ENCODE measurements at regions not wholly inside any gene's neighbourhood (a gene's known extent, or its start where the extent isn't known, plus 50 kb on each side); places are given as distances from the start of the nearest gene placed in this dataset.

GRCh38 chr16:26664086-26664485, 402.6 kb upstream of the C16orf82 start:
- no peak overlapping the region for H3K4me3 ChIP-seq (ENCODE audit: low read length)
- intact Hi-C loops (cut with DNase I) = no loop called here
- DNase-seq (no peak), ATAC-seq (no peak)
- H3K27ac ChIP-seq (ENCODE audit: low read length) = no peak overlapping the region
- no peaks in the 10 kb centered on the region for H3K9me3 ChIP-seq (ENCODE audit: control insufficient read depth, low read length)
- H3K27me3 ChIP-seq (ENCODE audit: control insufficient read depth, insufficient read depth) = no peaks in the 10 kb centered on the region
- no peaks in the 10 kb centered on the region for H3K4me1 ChIP-seq (ENCODE audit: control insufficient read depth, insufficient read depth, low read length)
- 68% methylated on average over 4 of the region's 4 CpGs for whole genome bisulfite sequencing

GRCh38 chr16:26665166-26665939, 401.4 kb upstream of the C16orf82 start:
- Histone ChIP-seq H3K27me3 (ENCODE audit: control insufficient read depth, insufficient read depth) (no peaks in the 10 kb centered on the region), H3K4me1 (ENCODE audit: control insufficient read depth, insufficient read depth, low read length) (no peaks in the 10 kb centered on the region), H3K27ac (ENCODE audit: low read length) (no peak overlapping the region), H3K9me3 (ENCODE audit: control insufficient read depth, low read length) (no peaks in the 10 kb centered on the region), H3K4me3 (ENCODE audit: low read length) (no peak overlapping the region)
- intact Hi-C loops (cut with DNase I) = no loop called here
- ATAC-seq (no peak), DNase-seq (peak in 1 of 3 donors; percentile 26)
- 63% methylated on average over 13 of the region's 13 CpGs for WGBS

DNA sequence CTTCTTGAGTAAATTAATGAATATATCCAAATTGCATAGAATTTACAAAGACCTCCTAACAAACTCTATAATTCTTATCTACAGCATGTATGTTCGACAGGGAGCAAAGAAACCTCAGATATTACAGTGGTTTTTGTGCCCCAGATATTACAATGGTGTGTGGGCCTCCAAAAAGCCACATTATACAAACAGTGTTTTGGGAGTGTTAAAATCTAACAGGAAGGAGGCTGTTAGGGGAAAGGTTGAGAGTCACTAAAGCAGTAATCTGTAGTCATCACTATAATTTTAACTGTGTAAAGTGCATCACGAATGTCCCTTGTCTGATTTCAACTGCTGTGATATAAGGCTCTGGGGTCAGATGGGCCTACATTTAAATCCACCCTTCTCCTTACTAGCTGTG, 400.2 kb upstream of the C16orf82 start:
- no peak for DNase-seq
- WGBS = 66% methylated on average over 2 of the region's 2 CpGs
- H3K4me3 ChIP-seq (ENCODE audit: low read length) = no peak overlapping the region
- H3K9me3 ChIP-seq (ENCODE audit: control insufficient read depth, low read length) = no peaks in the 10 kb centered on the region
- intact Hi-C loops (cut with DNase I) = no loop called here
- H3K27me3 ChIP-seq (ENCODE audit: control insufficient read depth, insufficient read depth) = no peaks in the 10 kb centered on the region
- no peak overlapping the region for H3K27ac ChIP-seq (ENCODE audit: low read length)
- no peaks in the 10 kb centered on the region for H3K4me1 ChIP-seq (ENCODE audit: control insufficient read depth, insufficient read depth, low read length)
- ATAC-seq = no peak

DNA sequence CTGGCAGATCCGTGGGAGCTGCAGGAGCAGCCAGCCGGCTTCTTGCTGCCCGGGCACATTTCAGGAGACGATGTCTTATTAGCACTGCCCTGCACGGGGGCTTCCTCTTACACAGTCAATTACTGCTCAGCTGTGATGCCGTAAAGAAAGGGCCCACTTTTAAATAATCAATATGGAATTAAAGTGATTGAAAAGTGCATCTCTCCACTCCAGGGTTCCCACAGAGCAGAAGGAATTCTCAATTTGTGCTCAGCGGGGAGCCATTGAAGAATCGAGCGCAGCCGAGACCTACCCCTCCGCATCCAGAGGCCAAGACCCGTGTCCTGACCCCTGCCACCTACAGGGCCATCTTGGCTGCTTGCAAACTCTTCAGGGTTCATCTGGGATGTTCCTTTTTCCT, 399.4 kb upstream of the C16orf82 start:
- H3K9me3 ChIP-seq (ENCODE audit: control insufficient read depth, low read length) = no peaks in the 10 kb centered on the region
- WGBS = 61% methylated on average over 12 of the region's 12 CpGs
- no peaks in the 10 kb centered on the region for H3K4me1 ChIP-seq (ENCODE audit: control insufficient read depth, insufficient read depth, low read length)
- ATAC-seq (no peak), DNase-seq (no peak)
- H3K4me3 ChIP-seq (ENCODE audit: low read length) = no peak overlapping the region
- H3K27ac ChIP-seq (ENCODE audit: low read length) = no peak overlapping the region
- H3K27me3 ChIP-seq (ENCODE audit: control insufficient read depth, insufficient read depth) = no peaks in the 10 kb centered on the region
- intact Hi-C loops (cut with DNase I) = no loop called here

- ATAC-seq = no peak
- WGBS = 17% methylated on average over 8 of the region's 8 CpGs
- Histone ChIP-seq H3K27ac (ENCODE audit: low read length) (no peak overlapping the region), H3K9me3 (ENCODE audit: control insufficient read depth, low read length) (no peaks in the 10 kb centered on the region), H3K27me3 (ENCODE audit: control insufficient read depth, insufficient read depth) (no peaks in the 10 kb centered on the region), H3K4me1 (ENCODE audit: control insufficient read depth, insufficient read depth, low read length) (no peaks in the 10 kb centered on the region), H3K4me3 (ENCODE audit: low read length) (no peak overlapping the region)
- no peak for DNase-seq
- intact Hi-C loops (cut with DNase I) = no loop called here
These were observed 398.7 kb upstream of the C16orf82 start for GRCh38 chr16:26668026-26668425.

- Histone ChIP-seq H3K9me3 (ENCODE audit: control insufficient read depth, low read length) (no peaks in the 10 kb centered on the region), H3K27ac (ENCODE audit: low read length) (no peak overlapping the region), H3K4me3 (ENCODE audit: low read length) (no peak overlapping the region), H3K27me3 (ENCODE audit: control insufficient read depth, insufficient read depth) (no peaks in the 10 kb centered on the region), H3K4me1 (ENCODE audit: control insufficient read depth, insufficient read depth, low read length) (no peaks in the 10 kb centered on the region)
- intact Hi-C loops (cut with DNase I) = no loop called here
- ATAC-seq = no peak
- WGBS = 51% methylated on average over 6 of the region's 6 CpGs
- DNase-seq = no peak
These were observed 394.5 kb upstream of the C16orf82 start for GRCh38 chr16:26672206-26672605.

DNA sequence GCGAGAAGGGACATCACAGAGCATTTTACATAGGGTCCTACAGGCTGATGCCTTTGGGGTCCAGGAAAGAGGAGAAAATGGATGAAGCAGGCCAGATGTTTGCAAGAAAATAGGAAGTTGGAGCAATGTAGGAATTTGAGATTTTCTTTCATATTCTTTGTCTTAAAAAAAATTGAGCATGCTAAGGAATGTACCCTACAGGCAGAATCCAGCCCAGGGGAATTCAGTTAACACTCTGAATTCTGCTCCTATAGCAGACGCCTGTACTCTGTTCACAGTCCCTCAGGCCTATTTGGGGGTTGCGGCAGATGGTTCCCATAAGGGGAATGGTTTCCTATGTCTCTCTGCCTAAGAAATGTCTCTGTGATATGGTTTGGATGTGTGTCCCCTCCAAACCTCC, 393.7 kb upstream of the C16orf82 start:
- Histone ChIP-seq H3K27me3 (ENCODE audit: control insufficient read depth, insufficient read depth) (no peaks in the 10 kb centered on the region), H3K9me3 (ENCODE audit: control insufficient read depth, low read length) (no peaks in the 10 kb centered on the region), H3K4me1 (ENCODE audit: control insufficient read depth, insufficient read depth, low read length) (no peaks in the 10 kb centered on the region), H3K27ac (ENCODE audit: low read length) (no peak overlapping the region), H3K4me3 (ENCODE audit: low read length) (no peak overlapping the region)
- ATAC-seq = no peak
- intact Hi-C loops (cut with DNase I) = no loop called here
- 85% methylated on average over 3 of the region's 3 CpGs for WGBS
- DNase-seq = no peak

- H3K9me3 ChIP-seq (ENCODE audit: control insufficient read depth, low read length) = no peaks in the 10 kb centered on the region
- no peak overlapping the region for H3K27ac ChIP-seq (ENCODE audit: low read length)
- no peak overlapping the region for H3K4me3 ChIP-seq (ENCODE audit: low read length)
- DNase-seq (no peak), ATAC-seq (no peak)
- H3K4me1 ChIP-seq (ENCODE audit: control insufficient read depth, insufficient read depth, low read length) = no peaks in the 10 kb centered on the region
- intact Hi-C loops (cut with DNase I) = no loop called here
- 59% methylated on average over 4 of the region's 4 CpGs for WGBS
- no peaks in the 10 kb centered on the region for H3K27me3 ChIP-seq (ENCODE audit: control insufficient read depth, insufficient read depth)
These were observed 386.1 kb upstream of the C16orf82 start for GRCh38 chr16:26680671-26681070.

- no peak overlapping the region for H3K27ac ChIP-seq (ENCODE audit: low read length)
- WGBS = 65% methylated on average over 2 of the region's 2 CpGs
- intact Hi-C loops (cut with DNase I) = no loop called here
These were observed 378.6 kb upstream of the C16orf82 start for GRCh38 chr16:26688105-26688504.

DNA sequence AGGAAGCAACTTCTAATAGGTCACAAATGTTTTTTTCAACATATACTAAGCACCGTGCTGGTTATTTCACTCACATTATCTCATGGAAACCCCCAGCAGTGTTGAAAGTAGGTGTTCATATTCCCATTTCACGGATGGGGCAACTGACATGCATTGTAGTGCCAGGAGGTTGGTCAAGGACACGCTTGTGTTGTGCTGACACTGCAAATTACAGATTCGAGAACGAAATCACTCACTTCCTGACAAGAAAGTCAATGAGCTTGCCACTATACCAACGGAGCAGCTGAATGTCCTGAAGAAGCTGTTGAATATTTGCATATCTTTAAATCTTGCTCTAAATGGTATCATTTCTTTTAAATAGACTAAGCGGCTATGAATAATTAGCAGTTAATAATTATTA, 378.0 kb upstream of the C16orf82 start:
- Histone ChIP-seq H3K27ac (ENCODE audit: low read length) (no peak overlapping the region), H3K4me3 (ENCODE audit: low read length) (no peak overlapping the region), H3K27me3 (ENCODE audit: control insufficient read depth, insufficient read depth) (no peaks in the 10 kb centered on the region), H3K4me1 (ENCODE audit: control insufficient read depth, insufficient read depth, low read length) (no peaks in the 10 kb centered on the region), H3K9me3 (ENCODE audit: control insufficient read depth, low read length) (no peaks in the 10 kb centered on the region)
- intact Hi-C loops (cut with DNase I) = no loop called here
- ATAC-seq = no peak
- no peak for DNase-seq
- 68% methylated on average over 7 of the region's 7 CpGs for WGBS

More at GRCh38 chr16:26688105-26688504, 378.6 kb upstream of the C16orf82 start:
- Histone ChIP-seq H3K4me3 (ENCODE audit: low read length) (no peak overlapping the region), H3K9me3 (ENCODE audit: control insufficient read depth, low read length) (no peaks in the 10 kb centered on the region), H3K27me3 (ENCODE audit: control insufficient read depth, insufficient read depth) (no peaks in the 10 kb centered on the region), H3K4me1 (ENCODE audit: control insufficient read depth, insufficient read depth, low read length) (no peaks in the 10 kb centered on the region)
- ATAC-seq (no peak), DNase-seq (no peak)

DNA sequence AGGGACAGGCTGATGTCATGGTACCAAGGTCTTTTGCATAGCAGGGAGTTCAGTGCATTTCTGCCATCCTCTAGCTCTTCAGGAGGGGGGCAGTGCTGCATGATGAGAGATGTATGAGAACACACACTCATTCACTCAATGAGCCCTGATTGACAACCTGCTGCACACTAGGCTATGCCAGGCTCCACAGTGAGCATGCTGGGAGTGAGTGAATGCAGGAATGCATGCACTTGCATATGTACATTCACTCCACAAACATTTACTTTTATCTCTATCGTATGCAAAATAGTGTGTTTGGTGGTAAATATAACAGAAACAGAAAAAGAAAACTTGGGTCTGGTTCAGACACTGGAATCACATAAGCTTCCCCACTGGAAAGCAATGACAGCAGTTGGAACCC, 374.1 kb upstream of the C16orf82 start:
- H3K4me1 ChIP-seq (ENCODE audit: control insufficient read depth, insufficient read depth, low read length) = no peaks in the 10 kb centered on the region
- intact Hi-C loops (cut with DNase I) = loop anchor here in 1 of 4 donors (10.0 kb wide), 1 partner anchor 62 kb away; no protein-coding TSS in a partner anchor
- ATAC-seq = no peak

DNA sequence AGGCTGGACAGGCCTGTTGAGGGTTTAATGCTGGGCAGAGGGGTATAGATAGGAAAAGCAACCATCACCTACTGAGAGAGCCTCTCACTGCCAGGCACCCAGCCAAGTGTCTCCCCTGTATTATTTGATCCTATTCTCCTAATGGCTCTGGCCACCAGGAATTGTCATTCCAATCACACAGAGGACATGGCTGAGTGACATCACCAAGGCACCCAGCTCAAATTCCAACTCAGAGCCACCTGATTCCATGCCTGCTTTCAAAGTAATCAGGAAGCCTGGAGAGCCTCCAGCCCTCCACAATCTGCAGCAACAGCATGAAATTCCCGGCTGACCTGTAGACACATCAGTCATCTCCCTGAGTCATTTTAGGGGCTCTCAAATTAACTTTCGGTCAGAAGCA, 368.9 kb upstream of the C16orf82 start:
- no peak for ATAC-seq
- intact Hi-C loops (cut with DNase I) = loop anchor here in 1 of 4 donors (10.0 kb wide), 1 partner anchor 57 kb away; no protein-coding TSS in a partner anchor
- no peak overlapping the region for H3K27ac ChIP-seq (ENCODE audit: low read length)
- H3K4me3 ChIP-seq (ENCODE audit: low read length) = no peak overlapping the region
- DNase-seq = no peak
- no peaks in the 10 kb centered on the region for H3K4me1 ChIP-seq (ENCODE audit: control insufficient read depth, insufficient read depth, low read length)
- H3K9me3 ChIP-seq (ENCODE audit: control insufficient read depth, low read length) = no peaks in the 10 kb centered on the region
- H3K27me3 ChIP-seq (ENCODE audit: control insufficient read depth, insufficient read depth) = no peaks in the 10 kb centered on the region
- WGBS = 63% methylated on average over 2 of the region's 2 CpGs

More for the DNA sequence above, 374.1 kb upstream of the C16orf82 start:
- WGBS = 78% methylated on average over 1 of the region's 1 CpG
- Histone ChIP-seq H3K27ac (ENCODE audit: low read length) (no peak overlapping the region), H3K9me3 (ENCODE audit: control insufficient read depth, low read length) (no peaks in the 10 kb centered on the region), H3K27me3 (ENCODE audit: control insufficient read depth, insufficient read depth) (no peaks in the 10 kb centered on the region), H3K4me3 (ENCODE audit: low read length) (no peak overlapping the region)
- no peak for DNase-seq
